ENCODE measurements at regions not wholly inside any gene's neighbourhood (a gene's known extent, or its start where the extent isn't known, plus 50 kb on each side); places are given as distances from the start of the nearest gene placed in this dataset.

DNA sequence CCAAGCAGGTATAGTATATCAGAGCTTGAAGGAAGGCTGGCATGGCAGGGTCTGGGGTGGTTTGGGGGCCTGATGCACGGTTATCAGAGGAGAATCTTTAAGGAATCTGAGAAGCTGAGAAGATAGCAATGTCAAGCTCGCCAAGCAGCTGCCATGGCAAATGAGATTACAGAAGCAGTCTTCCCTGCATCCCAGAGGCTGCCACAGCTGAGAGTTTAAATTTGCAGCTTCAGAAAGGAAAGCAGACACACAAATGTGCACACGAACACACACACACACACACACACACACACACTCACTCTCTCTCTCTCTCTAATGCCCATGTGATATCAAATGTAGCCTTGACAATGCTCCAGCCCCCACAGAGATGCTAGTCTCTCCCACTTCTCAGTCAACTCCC lies 79.0 kb upstream of the TNC start:
- TF ChIP-seq CTCF (conservative IDR thresholded peaks at IDR 0.05; ENCODE audit: low read depth, low read length) = no peak
- Histone ChIP-seq H3K79me2 (ENCODE audit: insufficient read depth, low read depth) (no peaks in the 10 kb centered on the region), H3K4me3 (IDR thresholded peaks at IDR 0.05; ENCODE audit: insufficient read depth, low read depth, low read length) (no peak overlapping the region), H3K36me3 (ENCODE audit: insufficient read depth) (no peaks in the 10 kb centered on the region), H4K20me1 (ENCODE audit: insufficient read depth) (no peaks in the 10 kb centered on the region), H3K27me3 (ENCODE audit: insufficient read depth, low read depth) (no peaks in the 10 kb centered on the region), H3K27ac (no peak overlapping the region), H3K4me2 (no peak overlapping the region), H3K9ac (no peak overlapping the region), H2AFZ (ENCODE audit: low read depth) (no peak overlapping the region), H3K4me1 (ENCODE audit: low read depth, poor library complexity, severe bottlenecking) (peaks cover 6% of the 10 kb centered on the region)

- no peak overlapping the region for H3K27ac ChIP-seq
- no peaks in the 10 kb centered on the region for H3K79me2 ChIP-seq (ENCODE audit: insufficient read depth, low read depth)
- no peaks in the 10 kb centered on the region for H4K20me1 ChIP-seq (ENCODE audit: insufficient read depth)
- no peak for TF ChIP-seq CTCF (conservative IDR thresholded peaks at IDR 0.05; ENCODE audit: low read depth, low read length)
- H3K9ac ChIP-seq = no peak overlapping the region
- H3K4me1 ChIP-seq (ENCODE audit: low read depth, poor library complexity, severe bottlenecking) = no peaks in the 10 kb centered on the region
- no peaks in the 10 kb centered on the region for H3K36me3 ChIP-seq (ENCODE audit: insufficient read depth)
- H3K27me3 ChIP-seq (ENCODE audit: insufficient read depth, low read depth) = no peaks in the 10 kb centered on the region
- H3K4me3 ChIP-seq (IDR thresholded peaks at IDR 0.05; ENCODE audit: insufficient read depth, low read depth, low read length) = no peak overlapping the region
- H3K4me2 ChIP-seq = no peak overlapping the region
- H2AFZ ChIP-seq (ENCODE audit: low read depth) = no peak overlapping the region
Measured at GRCh38 chr9:115198001-115198400, 80.0 kb upstream of the TNC start.

DNA sequence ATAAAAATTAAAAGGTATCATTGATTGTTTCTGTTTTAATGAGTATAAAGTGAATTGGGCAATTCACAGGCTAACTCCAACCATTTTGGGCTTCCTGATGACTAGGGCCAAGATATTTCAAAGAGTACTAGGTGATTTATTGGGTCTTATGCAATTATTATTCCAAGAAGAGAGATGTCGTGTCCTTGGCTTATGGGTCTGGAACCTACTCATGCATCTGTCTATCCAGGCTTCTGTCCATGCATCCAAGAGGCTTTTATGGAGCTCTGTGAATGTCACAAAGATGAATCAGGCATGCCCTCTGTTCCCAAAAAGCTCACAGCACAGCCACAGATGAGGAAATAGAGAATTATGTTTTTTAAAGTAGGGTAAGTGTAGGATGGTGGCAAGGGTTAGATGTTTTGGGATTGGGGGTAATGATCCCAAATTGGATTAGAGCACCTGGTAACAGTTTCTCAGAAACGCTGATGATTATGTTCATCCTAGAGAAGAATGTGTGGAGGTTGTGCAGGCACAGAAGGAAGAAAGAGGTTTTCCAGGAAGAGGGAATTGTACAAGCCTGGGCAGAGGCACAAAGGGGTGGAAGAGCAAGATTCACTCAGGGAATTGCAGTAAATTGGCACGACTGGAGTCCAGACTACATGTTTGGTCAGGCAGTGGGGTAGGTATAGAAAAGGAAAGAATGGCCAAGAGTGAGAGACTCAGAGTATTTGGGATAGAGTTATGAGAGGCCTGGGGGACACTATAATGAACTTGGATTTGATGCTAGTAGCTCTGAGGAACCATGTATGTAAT lies 83.0 kb upstream of the TNC start:
- no peaks in the 10 kb centered on the region for H4K20me1 ChIP-seq (ENCODE audit: insufficient read depth)
- peaks cover 13% of the 10 kb centered on the region for H3K4me1 ChIP-seq (ENCODE audit: low read depth, poor library complexity, severe bottlenecking)
- no peak overlapping the region for H3K4me2 ChIP-seq
- no peak for TF ChIP-seq CTCF (conservative IDR thresholded peaks at IDR 0.05; ENCODE audit: low read depth, low read length)
- H3K27ac ChIP-seq = no peak overlapping the region
- no peak overlapping the region for H3K4me3 ChIP-seq (IDR thresholded peaks at IDR 0.05; ENCODE audit: insufficient read depth, low read depth, low read length)
- no peak overlapping the region for H2AFZ ChIP-seq (ENCODE audit: low read depth)
- H3K79me2 ChIP-seq (ENCODE audit: insufficient read depth, low read depth) = no peaks in the 10 kb centered on the region
- no peak overlapping the region for H3K9ac ChIP-seq
- H3K27me3 ChIP-seq (ENCODE audit: insufficient read depth, low read depth) = no peaks in the 10 kb centered on the region
- H3K36me3 ChIP-seq (ENCODE audit: insufficient read depth) = no peaks in the 10 kb centered on the region

- Histone ChIP-seq H3K4me2 (no peak overlapping the region), H3K4me3 (IDR thresholded peaks at IDR 0.05; ENCODE audit: insufficient read depth, low read depth, low read length) (no peak overlapping the region), H3K27me3 (ENCODE audit: insufficient read depth, low read depth) (no peaks in the 10 kb centered on the region), H3K9ac (no peak overlapping the region), H4K20me1 (ENCODE audit: insufficient read depth) (no peaks in the 10 kb centered on the region), H2AFZ (ENCODE audit: low read depth) (no peak overlapping the region), H3K4me1 (ENCODE audit: low read depth, poor library complexity, severe bottlenecking) (peaks cover 26% of the 10 kb centered on the region), H3K79me2 (ENCODE audit: insufficient read depth, low read depth) (no peaks in the 10 kb centered on the region), H3K36me3 (ENCODE audit: insufficient read depth) (no peaks in the 10 kb centered on the region), H3K27ac (no peak overlapping the region)
- no peak for TF ChIP-seq CTCF (conservative IDR thresholded peaks at IDR 0.05; ENCODE audit: low read depth, low read length)
Measured at GRCh38 chr9:115202181-115202580, 84.2 kb upstream of the TNC start.
